ENCODE measurements at regions not wholly inside any gene's neighbourhood (a gene's known extent, or its start where the extent isn't known, plus 50 kb on each side); places are given as distances from the start of the nearest gene placed in this dataset.

DNA sequence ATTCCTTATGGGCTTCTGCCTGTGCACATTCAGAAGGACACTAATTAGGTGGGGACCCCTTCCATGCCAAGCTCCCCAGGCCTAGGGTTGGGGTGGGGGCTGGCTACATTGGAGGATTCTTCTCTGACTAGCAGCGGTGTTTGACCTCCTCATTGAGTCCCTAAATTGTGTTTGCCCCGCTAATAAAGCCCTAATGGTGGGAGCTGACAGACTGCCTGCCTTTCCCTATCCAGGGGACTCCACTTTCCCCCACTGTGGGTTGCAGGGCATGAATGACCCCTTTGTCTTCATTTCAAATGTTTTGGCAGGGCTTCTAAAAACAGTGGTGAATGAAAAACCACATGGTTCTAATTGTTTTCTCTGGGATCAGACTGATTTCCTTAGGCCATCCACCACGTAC, 476.8 kb upstream of the CDH11 start:
- TF ChIP-seq, protein P1, sequence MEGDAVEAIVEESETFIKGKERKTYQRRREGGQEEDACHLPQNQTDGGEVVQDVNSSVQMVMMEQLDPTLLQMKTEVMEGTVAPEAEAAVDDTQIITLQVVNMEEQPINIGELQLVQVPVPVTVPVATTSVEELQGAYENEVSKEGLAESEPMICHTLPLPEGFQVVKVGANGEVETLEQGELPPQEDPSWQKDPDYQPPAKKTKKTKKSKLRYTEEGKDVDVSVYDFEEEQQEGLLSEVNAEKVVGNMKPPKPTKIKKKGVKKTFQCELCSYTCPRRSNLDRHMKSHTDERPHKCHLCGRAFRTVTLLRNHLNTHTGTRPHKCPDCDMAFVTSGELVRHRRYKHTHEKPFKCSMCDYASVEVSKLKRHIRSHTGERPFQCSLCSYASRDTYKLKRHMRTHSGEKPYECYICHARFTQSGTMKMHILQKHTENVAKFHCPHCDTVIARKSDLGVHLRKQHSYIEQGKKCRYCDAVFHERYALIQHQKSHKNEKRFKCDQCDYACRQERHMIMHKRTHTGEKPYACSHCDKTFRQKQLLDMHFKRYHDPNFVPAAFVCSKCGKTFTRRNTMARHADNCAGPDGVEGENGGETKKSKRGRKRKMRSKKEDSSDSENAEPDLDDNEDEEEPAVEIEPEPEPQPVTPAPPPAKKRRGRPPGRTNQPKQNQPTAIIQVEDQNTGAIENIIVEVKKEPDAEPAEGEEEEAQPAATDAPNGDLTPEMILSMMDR (IDR thresholded peaks at IDR 0.05; ENCODE audit: insufficient read depth, low read depth, low read length), result no peak
- TF ChIP-seq EZH2 (IDR thresholded peaks at IDR 0.05; ENCODE audit: insufficient read depth, low read length), result no peak
